ENCODE measurements at regions not wholly inside any gene's neighbourhood (a gene's known extent, or its start where the extent isn't known, plus 50 kb on each side); places are given as distances from the start of the nearest gene placed in this dataset.
A peak's percentile ranks its signal among the peaks of the same experiment; 100 is the strongest.

DNA sequence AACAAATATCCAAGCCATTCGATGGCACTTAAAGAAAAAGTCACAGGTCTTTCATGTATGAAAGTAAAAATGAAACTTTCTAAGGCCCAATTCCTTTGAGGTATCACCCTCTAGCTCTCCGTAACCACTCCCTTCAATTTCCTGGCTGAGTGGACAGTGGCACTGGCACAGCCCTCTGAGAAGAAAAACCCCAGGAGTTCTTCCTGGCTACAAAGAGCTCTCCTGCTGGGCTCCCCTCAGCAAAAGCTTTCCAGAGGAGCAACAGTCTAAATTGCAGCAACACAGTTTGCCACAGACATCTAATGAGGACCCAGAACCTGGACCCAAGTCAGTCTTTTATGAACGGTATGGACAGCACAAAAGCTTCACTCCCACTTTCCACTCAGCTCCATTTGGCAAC is 71.8 kb downstream of the FUNDC1 start:
- Histone ChIP-seq H3K27me3 (ENCODE audit: control insufficient read depth in 2 of 2, insufficient read depth in 2 of 2, low read length in 2 of 2) (no peaks in the 10 kb centered on the region), H3K9me3 (ENCODE audit: control insufficient read depth in 2 of 3, low read length in 3 of 3) (no peaks in the 10 kb centered on the region), H3K36me3 (ENCODE audit: control insufficient read depth in 2 of 3, insufficient read depth in 3 of 3, low read length in 3 of 3) (no peaks in the 10 kb centered on the region), H3K27ac (ENCODE audit: low read depth, low read length) (no peak overlapping the region), H3K4me3 (ENCODE audit: low read length) (no peak overlapping the region), H3K4me1 (ENCODE audit: control insufficient read depth in 2 of 2, insufficient read depth in 2 of 2, low read length in 2 of 2) (no peaks in the 10 kb centered on the region)
- Mint-ChIP-seq H3K27me3 (no peaks in the 10 kb centered on the region), H3K9me3 (peaks cover 0 to 6% (median 0%) of the 10 kb centered on the region in 11 donors), H3K4me3 (no peak overlapping the region), H3K36me3 (no peaks in the 10 kb centered on the region), H3K4me1 (peaks cover 0 to 1% (median 0%) of the 10 kb centered on the region in 7 donors), H3K27ac (peak overlapping the region in 1 of 9 donors; percentile 59)
- intact Hi-C loops (cut with micrococcal nuclease) = no loop called here
- ChIA-PET CTCF (no interaction called here), POLR2A (no interaction called here)
- DNase-seq = no peak
- no peak for ATAC-seq

DNA sequence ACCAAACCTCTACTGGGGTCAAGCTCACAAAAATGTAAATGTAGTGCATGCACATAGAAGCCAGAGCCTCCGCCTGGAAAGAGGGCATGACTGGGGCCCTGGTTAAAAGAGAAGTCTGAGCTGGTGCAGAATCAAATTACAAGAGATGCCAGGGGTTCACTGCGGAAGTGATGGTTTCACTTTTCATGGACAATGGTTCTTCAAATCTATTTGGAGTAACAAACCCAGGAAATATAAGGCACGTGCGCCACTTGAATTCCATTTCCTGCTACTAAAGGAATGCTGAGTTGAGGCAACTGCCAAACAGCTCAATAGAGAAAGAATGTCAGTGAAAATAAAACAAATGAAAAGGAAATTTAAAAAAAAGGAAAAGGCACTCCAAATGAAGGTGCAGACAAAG is 79.8 kb downstream of the FUNDC1 start:
- H3K4me1 Mint-ChIP-seq = peaks cover 0 to 2% (median 0%) of the 10 kb centered on the region in 7 donors
- ChIA-PET CTCF (no interaction called here), POLR2A (no interaction called here)
- no peaks in the 10 kb centered on the region for H3K9me3 ChIP-seq (ENCODE audit: control insufficient read depth in 2 of 3, low read length in 3 of 3)
- H3K4me1 ChIP-seq (ENCODE audit: control insufficient read depth in 2 of 2, insufficient read depth in 2 of 2, low read length in 2 of 2) = no peaks in the 10 kb centered on the region
- no peak overlapping the region for H3K4me3 Mint-ChIP-seq
- no peaks in the 10 kb centered on the region for H3K36me3 ChIP-seq (ENCODE audit: control insufficient read depth in 2 of 3, insufficient read depth in 3 of 3, low read length in 3 of 3)
- no peak overlapping the region for H3K27ac Mint-ChIP-seq
- H3K27me3 Mint-ChIP-seq = no peaks in the 10 kb centered on the region
- no peak overlapping the region for H3K4me3 ChIP-seq (ENCODE audit: low read length)
- H3K27me3 ChIP-seq (ENCODE audit: control insufficient read depth in 2 of 2, insufficient read depth in 2 of 2, low read length in 2 of 2) = no peaks in the 10 kb centered on the region
- DNase-seq (no peak), ATAC-seq (no peak)
- H3K27ac ChIP-seq (ENCODE audit: low read depth, low read length) = no peak overlapping the region
- H3K36me3 Mint-ChIP-seq = no peaks in the 10 kb centered on the region
- intact Hi-C loops (cut with micrococcal nuclease) = no loop called here
- H3K9me3 Mint-ChIP-seq = peaks cover 0 to 10% (median 2%) of the 10 kb centered on the region in 11 donors

DNA sequence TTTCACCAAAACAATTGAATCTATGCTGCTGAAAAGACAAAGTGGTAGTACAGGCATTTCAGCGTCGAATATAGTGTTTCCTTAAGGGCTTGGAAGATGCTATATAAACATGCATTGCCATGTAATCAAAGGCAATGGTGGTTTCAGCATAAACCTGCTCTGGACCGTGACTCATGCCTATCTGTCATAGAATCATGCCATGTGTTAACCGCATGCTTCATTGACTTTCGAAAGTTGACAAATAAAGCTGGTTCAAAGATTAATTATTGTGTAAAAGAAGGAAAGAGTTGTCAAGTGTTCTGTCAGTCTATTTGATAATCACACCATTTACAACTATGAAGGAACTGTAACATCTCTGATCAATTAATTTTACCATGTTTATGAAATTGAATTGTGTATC is 83.2 kb downstream of the FUNDC1 start:
- DNase-seq (no peak), ATAC-seq (no peak)
- H3K36me3 ChIP-seq (ENCODE audit: control insufficient read depth in 2 of 3, insufficient read depth in 3 of 3, low read length in 3 of 3) = no peaks in the 10 kb centered on the region
- H3K4me3 ChIP-seq (ENCODE audit: low read length) = no peak overlapping the region
- no peaks in the 10 kb centered on the region for H3K36me3 Mint-ChIP-seq
- no peaks in the 10 kb centered on the region for H3K9me3 ChIP-seq (ENCODE audit: control insufficient read depth in 2 of 3, low read length in 3 of 3)
- no peaks in the 10 kb centered on the region for H3K4me1 ChIP-seq (ENCODE audit: control insufficient read depth in 2 of 2, insufficient read depth in 2 of 2, low read length in 2 of 2)
- ChIA-PET POLR2A (no interaction called here), CTCF (no interaction called here)
- intact Hi-C loops (cut with micrococcal nuclease) = no loop called here
- H3K27me3 Mint-ChIP-seq = no peaks in the 10 kb centered on the region
- no peak overlapping the region for H3K27ac ChIP-seq (ENCODE audit: low read depth, low read length)
- peaks cover 0 to 2% (median 0%) of the 10 kb centered on the region in 7 donors for H3K4me1 Mint-ChIP-seq
- no peaks in the 10 kb centered on the region for H3K27me3 ChIP-seq (ENCODE audit: control insufficient read depth in 2 of 2, insufficient read depth in 2 of 2, low read length in 2 of 2)
- H3K4me3 Mint-ChIP-seq = no peak overlapping the region
- peaks cover 0 to 10% (median 4%) of the 10 kb centered on the region in 11 donors for H3K9me3 Mint-ChIP-seq
- H3K27ac Mint-ChIP-seq = no peak overlapping the region

DNA sequence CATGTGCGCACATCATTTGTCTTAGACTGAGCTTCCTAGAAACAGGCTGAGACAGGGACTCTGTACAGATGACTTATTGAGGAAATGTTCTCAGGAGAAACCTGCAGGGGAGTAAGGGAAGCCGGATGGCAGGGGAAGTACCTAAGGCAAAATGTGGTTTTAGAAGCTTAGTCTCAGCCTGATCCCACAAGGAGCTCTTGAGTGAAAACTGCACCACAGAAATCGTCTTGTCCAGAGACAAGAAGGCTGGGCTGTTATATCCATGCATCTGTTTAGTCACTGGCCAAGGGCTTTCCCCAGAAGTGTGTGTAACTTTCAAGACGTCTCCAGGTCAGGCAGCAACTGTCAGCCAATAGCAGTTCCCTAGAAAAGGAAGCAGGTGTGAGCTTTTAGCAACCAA is 86.0 kb downstream of the FUNDC1 start:
- Mint-ChIP-seq H3K9me3 (peaks cover 0 to 10% (median 2%) of the 10 kb centered on the region in 11 donors), H3K4me1 (no peaks in the 10 kb centered on the region), H3K4me3 (no peak overlapping the region), H3K27ac (no peak overlapping the region), H3K36me3 (no peaks in the 10 kb centered on the region), H3K27me3 (no peaks in the 10 kb centered on the region)
- intact Hi-C loops (cut with micrococcal nuclease) = no loop called here
- no peaks in the 10 kb centered on the region for H3K4me1 ChIP-seq (ENCODE audit: control insufficient read depth in 2 of 2, insufficient read depth in 2 of 2, low read length in 2 of 2)
- no peak for DNase-seq
- no peaks in the 10 kb centered on the region for H3K9me3 ChIP-seq (ENCODE audit: control insufficient read depth in 2 of 3, low read length in 3 of 3)
- no peaks in the 10 kb centered on the region for H3K36me3 ChIP-seq (ENCODE audit: control insufficient read depth in 2 of 3, insufficient read depth in 3 of 3, low read length in 3 of 3)
- H3K4me3 ChIP-seq (ENCODE audit: low read length) = no peak overlapping the region
- no peak overlapping the region for H3K27ac ChIP-seq (ENCODE audit: low read depth, low read length)
- ChIA-PET POLR2A (no interaction called here), CTCF (interaction anchor here (1.0 kb wide), 1 partner anchor 28 kb away, joined by 3 read pairs; no protein-coding TSS in a partner anchor)
- no peaks in the 10 kb centered on the region for H3K27me3 ChIP-seq (ENCODE audit: control insufficient read depth in 2 of 2, insufficient read depth in 2 of 2, low read length in 2 of 2)
- no peak for ATAC-seq

DNA sequence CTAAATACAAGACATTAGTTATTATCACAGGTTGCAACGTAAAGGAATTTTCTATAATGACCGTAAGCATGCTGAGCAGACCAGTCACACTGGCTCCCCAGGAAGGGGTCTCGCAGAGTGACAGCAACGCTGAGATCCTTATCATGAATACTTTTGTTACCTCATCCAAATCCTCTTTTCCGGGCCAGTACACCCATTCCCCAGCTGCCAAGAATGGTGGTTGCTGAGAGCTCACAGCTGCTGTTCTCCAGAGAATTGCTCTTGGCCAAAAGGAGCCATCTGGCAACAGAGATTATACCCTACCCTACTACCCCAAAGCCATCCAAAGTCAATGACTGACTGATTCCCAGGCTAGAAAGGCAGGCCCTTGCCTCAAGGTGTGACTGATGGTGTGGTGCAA is 91.6 kb downstream of the FUNDC1 start:
- POLR2A ChIA-PET = no interaction called here
- Mint-ChIP-seq H3K36me3 (peaks cover 0 to 4% (median 0%) of the 10 kb centered on the region in 5 donors), H3K9me3 (peaks cover 0 to 5% (median 0%) of the 10 kb centered on the region in 11 donors), H3K4me1 (no peaks in the 10 kb centered on the region), H3K27ac (no peak overlapping the region), H3K27me3 (no peaks in the 10 kb centered on the region), H3K4me3 (no peak overlapping the region)
- intact Hi-C loops (cut with micrococcal nuclease) = no loop called here
- no peak overlapping the region for H3K4me3 ChIP-seq (ENCODE audit: low read length)
- no peaks in the 10 kb centered on the region for H3K4me1 ChIP-seq (ENCODE audit: control insufficient read depth in 2 of 2, insufficient read depth in 2 of 2, low read length in 2 of 2)
- CTCF ChIA-PET = no interaction called here
- H3K27me3 ChIP-seq (ENCODE audit: control insufficient read depth in 2 of 2, insufficient read depth in 2 of 2, low read length in 2 of 2) = no peaks in the 10 kb centered on the region
- H3K36me3 ChIP-seq (ENCODE audit: control insufficient read depth in 2 of 3, insufficient read depth in 3 of 3, low read length in 3 of 3) = no peaks in the 10 kb centered on the region
- H3K9me3 ChIP-seq (ENCODE audit: control insufficient read depth in 2 of 3, low read length in 3 of 3) = no peaks in the 10 kb centered on the region
- no peak overlapping the region for H3K27ac ChIP-seq (ENCODE audit: low read depth, low read length)
- no peak for ATAC-seq
- no peak for DNase-seq

DNA sequence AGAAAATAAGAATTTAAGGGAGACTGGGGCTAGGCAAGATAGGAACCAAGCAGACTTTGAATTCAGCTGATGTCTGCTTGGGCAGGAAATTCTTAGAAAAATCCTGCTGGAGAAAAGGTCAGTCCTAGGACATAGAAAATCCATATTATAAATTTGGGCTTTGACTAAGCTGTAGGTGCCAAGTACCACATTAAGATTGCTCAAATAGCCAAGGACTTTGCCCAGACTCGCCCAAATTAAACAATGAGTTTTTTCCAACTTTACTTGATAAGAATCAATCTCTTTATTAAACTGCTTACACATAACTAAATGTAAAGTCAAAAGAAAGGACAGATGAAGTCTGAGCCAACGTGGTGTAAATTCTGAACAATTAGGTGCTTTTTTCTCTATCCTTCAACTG is 95.4 kb downstream of the FUNDC1 start:
- Histone ChIP-seq H3K4me3 (ENCODE audit: low read length) (no peak overlapping the region), H3K36me3 (ENCODE audit: control insufficient read depth in 2 of 3, insufficient read depth in 3 of 3, low read length in 3 of 3) (no peaks in the 10 kb centered on the region), H3K4me1 (ENCODE audit: control insufficient read depth in 2 of 2, insufficient read depth in 2 of 2, low read length in 2 of 2) (no peaks in the 10 kb centered on the region), H3K27ac (ENCODE audit: low read depth, low read length) (no peak overlapping the region), H3K9me3 (ENCODE audit: control insufficient read depth in 2 of 3, low read length in 3 of 3) (no peaks in the 10 kb centered on the region), H3K27me3 (ENCODE audit: control insufficient read depth in 2 of 2, insufficient read depth in 2 of 2, low read length in 2 of 2) (no peaks in the 10 kb centered on the region)
- Mint-ChIP-seq H3K4me3 (no peak overlapping the region), H3K4me1 (no peaks in the 10 kb centered on the region), H3K27me3 (no peaks in the 10 kb centered on the region), H3K27ac (no peak overlapping the region), H3K9me3 (peaks cover 0 to 5% (median 0%) of the 10 kb centered on the region in 11 donors), H3K36me3 (peaks cover 0 to 4% (median 0%) of the 10 kb centered on the region in 5 donors)
- intact Hi-C loops (cut with micrococcal nuclease) = no loop called here
- ATAC-seq (no peak), DNase-seq (no peak)
- ChIA-PET POLR2A (no interaction called here), CTCF (no interaction called here)

DNA sequence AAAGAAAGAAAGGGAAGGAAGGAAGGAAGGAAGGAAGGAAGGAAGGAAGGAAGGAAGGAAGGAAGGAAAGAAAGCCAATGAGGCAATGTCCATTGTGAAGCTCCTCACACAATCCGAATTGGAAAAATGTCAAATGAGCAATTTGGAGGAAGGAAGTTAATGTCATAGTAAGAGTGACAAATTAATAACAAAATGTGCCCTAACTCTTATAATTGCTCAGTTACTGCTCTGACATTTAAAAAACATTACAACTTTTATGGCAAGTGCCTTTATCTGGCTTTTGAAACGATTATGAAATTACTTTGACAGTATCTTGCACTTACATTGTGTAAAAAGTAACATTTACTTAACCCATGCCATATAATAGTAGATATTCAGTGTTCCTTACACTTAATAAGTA is 96.5 kb upstream of the EFHC2 start:
- DNase-seq (no peak), ATAC-seq (no peak)
- peaks cover 0 to 3% (median 0%) of the 10 kb centered on the region in 5 donors for H3K36me3 Mint-ChIP-seq

More for the DNA sequence above, 96.5 kb upstream of the EFHC2 start:
- ChIA-PET POLR2A (no interaction called here), CTCF (no interaction called here)
- no peaks in the 10 kb centered on the region for H3K4me1 ChIP-seq (ENCODE audit: control insufficient read depth in 2 of 2, insufficient read depth in 2 of 2, low read length in 2 of 2)
- no peak overlapping the region for H3K27ac ChIP-seq (ENCODE audit: low read depth, low read length)
- no peaks in the 10 kb centered on the region for H3K27me3 ChIP-seq (ENCODE audit: control insufficient read depth in 2 of 2, insufficient read depth in 2 of 2, low read length in 2 of 2)
- H3K36me3 ChIP-seq (ENCODE audit: control insufficient read depth in 2 of 3, insufficient read depth in 3 of 3, low read length in 3 of 3) = no peaks in the 10 kb centered on the region
- no peaks in the 10 kb centered on the region for H3K9me3 ChIP-seq (ENCODE audit: control insufficient read depth in 2 of 3, low read length in 3 of 3)
- H3K4me1 Mint-ChIP-seq = peaks cover 0 to 4% (median 0%) of the 10 kb centered on the region in 7 donors
- H3K4me3 Mint-ChIP-seq = no peak overlapping the region
- H3K27me3 Mint-ChIP-seq = no peaks in the 10 kb centered on the region
- intact Hi-C loops (cut with micrococcal nuclease) = no loop called here
- peaks cover 0 to 6% (median 0%) of the 10 kb centered on the region in 11 donors for H3K9me3 Mint-ChIP-seq
- no peak overlapping the region for H3K27ac Mint-ChIP-seq
- no peak overlapping the region for H3K4me3 ChIP-seq (ENCODE audit: low read length)

Measured in naive thymus-derived CD4-positive, alpha-beta T cell (primary cell).